PC-3 (cell line): ENCODE measurements at regions not wholly inside any gene's neighbourhood (a gene's known extent, or its start where the extent isn't known, plus 50 kb on each side); places are given as distances from the start of the nearest gene placed in this dataset.

Source experiments
- EZH2 ChIP-seq: fragments of 300-600 bp; sonication (generic); IDR thresholded peaks from one replicate; pipeline ENCODE4 v1.6.1; 2017; ENCODE audit warnings: antibody characterized with exemption, mild to moderate bottlenecking, low read length; ENCODE audit not compliant: unreplicated experiment
- EZH2phosphoT487 ChIP-seq: fragments of 300-600 bp; sonication (generic); IDR thresholded peaks from 2 replicates; pipeline ENCODE4 v1.6.1; 2018; ENCODE audit warnings: mild to moderate bottlenecking, antibody characterized with exemption, low read length, borderline replicate concordance
- TF ChIP-seq, protein P1 (sequence below): fragments of 300-600 bp; sonication (generic); conservative IDR thresholded peaks from 2 replicates; pipeline ENCODE4 v1.5.1; 2017; ENCODE audit warnings: antibody characterized with exemption, low read depth, mild to moderate bottlenecking, low read length

DNA sequence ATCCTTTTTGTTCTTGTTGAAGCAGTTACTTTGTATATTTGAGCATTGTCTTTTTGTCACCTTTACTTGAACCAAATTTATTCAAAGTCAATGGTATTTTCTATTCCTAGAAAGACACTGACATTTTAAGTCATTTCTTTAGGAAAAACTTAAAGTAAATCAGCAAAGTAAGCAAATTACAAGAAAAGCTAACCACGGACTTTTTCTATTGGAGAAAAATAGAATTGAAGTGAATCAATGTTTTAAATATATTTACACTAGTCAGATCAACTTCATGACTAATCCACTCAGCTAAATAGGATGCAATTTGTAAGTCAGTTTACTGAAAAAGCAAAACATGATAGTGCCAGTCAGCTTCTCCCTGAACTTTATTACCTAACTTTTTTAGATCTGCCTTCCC is 733.8 kb upstream of the ALCAM start:
- TF ChIP-seq, protein P1, sequence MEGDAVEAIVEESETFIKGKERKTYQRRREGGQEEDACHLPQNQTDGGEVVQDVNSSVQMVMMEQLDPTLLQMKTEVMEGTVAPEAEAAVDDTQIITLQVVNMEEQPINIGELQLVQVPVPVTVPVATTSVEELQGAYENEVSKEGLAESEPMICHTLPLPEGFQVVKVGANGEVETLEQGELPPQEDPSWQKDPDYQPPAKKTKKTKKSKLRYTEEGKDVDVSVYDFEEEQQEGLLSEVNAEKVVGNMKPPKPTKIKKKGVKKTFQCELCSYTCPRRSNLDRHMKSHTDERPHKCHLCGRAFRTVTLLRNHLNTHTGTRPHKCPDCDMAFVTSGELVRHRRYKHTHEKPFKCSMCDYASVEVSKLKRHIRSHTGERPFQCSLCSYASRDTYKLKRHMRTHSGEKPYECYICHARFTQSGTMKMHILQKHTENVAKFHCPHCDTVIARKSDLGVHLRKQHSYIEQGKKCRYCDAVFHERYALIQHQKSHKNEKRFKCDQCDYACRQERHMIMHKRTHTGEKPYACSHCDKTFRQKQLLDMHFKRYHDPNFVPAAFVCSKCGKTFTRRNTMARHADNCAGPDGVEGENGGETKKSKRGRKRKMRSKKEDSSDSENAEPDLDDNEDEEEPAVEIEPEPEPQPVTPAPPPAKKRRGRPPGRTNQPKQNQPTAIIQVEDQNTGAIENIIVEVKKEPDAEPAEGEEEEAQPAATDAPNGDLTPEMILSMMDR = no peak
- TF ChIP-seq EZH2phosphoT487 (no peak), EZH2 (no peak)
